OCI-LY3 (cell line): ENCODE measurements at regions not wholly inside any gene's neighbourhood (a gene's known extent, or its start where the extent isn't known, plus 50 kb on each side); places are given as distances from the start of the nearest gene placed in this dataset.

Source experiments
- EZH2phosphoT487 ChIP-seq: fragments of 200-600 bp; shearing (Covaris generic); IDR thresholded peaks from 2 replicates; pipeline ENCODE4 v1.6.1; 2018; ENCODE audit warnings: antibody characterized with exemption, mixed run types, low read depth
- TF ChIP-seq, protein P1 (sequence below): fragments of 200-600, 300-600 bp; sonication (generic); IDR thresholded peaks from 2 replicates; pipeline ENCODE4 v1.5.1; 2014; ENCODE audit warnings: antibody characterized with exemption, low read length, low read depth

DNA sequence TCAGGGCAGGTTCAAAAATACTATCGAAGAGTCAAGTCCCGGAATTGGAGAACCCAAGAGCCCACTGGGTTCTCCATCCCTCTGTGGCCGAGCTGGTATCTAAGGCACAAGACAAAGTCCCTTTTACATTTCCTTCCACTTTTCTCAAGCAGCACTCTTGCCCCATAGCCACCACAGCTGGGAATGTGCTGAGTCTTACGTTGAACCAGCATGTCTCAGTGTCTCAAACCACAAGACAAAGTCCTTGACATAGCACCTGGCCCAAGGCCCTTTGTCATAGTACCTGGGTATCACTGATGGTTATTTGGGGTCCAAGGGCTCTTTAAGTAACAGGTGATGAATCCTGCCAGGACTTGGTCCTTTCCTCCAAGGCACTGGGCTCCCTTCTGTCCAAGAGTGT, 210.2 kb upstream of the IRS4 start:
- TF ChIP-seq, protein P1, sequence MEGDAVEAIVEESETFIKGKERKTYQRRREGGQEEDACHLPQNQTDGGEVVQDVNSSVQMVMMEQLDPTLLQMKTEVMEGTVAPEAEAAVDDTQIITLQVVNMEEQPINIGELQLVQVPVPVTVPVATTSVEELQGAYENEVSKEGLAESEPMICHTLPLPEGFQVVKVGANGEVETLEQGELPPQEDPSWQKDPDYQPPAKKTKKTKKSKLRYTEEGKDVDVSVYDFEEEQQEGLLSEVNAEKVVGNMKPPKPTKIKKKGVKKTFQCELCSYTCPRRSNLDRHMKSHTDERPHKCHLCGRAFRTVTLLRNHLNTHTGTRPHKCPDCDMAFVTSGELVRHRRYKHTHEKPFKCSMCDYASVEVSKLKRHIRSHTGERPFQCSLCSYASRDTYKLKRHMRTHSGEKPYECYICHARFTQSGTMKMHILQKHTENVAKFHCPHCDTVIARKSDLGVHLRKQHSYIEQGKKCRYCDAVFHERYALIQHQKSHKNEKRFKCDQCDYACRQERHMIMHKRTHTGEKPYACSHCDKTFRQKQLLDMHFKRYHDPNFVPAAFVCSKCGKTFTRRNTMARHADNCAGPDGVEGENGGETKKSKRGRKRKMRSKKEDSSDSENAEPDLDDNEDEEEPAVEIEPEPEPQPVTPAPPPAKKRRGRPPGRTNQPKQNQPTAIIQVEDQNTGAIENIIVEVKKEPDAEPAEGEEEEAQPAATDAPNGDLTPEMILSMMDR, result no peak
- no peak for TF ChIP-seq EZH2phosphoT487
